ENCODE measurements at regions not wholly inside any gene's neighbourhood (a gene's known extent, or its start where the extent isn't known, plus 50 kb on each side); places are given as distances from the start of the nearest gene placed in this dataset.

GRCh38 chr5:165903835-165904234 is 2387.6 kb upstream of the WWC1 start:
- DNase-seq (ENCODE audit: extremely low spot score, insufficient read length, low read depth) (no peak), FAIRE-seq (no peak)

DNA sequence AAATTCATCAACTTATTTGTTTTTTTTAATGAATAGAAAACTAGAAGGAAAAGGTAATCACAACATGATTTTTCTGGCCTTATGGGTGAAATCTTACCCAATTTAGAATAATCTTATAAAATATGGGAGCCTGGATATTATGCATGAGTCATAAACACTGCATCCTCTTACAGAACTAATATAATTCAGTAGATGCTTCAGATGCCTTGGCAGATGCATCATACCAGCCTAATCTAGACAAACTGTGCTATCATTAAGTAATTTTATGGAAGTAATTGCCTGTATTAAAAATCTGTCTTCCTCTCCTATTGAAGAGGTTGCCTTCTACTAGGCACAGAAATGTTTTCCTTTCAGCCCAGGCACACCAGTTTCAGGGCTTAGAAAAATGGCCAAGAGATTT is 2384.6 kb upstream of the WWC1 start:
- FAIRE-seq (no peak), DNase-seq (ENCODE audit: extremely low spot score, insufficient read length, low read depth) (no peak)

DNA sequence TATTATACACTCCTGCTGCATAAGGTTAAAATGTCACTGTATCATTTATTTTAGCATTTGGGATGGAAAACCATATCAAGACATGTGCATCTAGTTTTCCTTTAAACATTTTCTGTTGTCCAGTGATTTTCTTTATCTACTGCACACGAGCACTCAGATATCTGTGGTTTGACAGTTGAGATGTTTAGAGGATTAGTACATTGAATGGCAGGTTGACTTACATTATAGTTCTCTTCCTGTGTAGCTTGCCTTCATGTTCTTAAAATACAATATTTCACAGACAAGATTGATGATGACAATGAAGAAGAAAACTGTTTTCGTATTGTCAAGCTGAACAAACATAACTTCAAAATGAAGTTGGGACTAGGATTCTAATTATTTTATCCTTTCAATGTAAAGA is 2378.4 kb upstream of the WWC1 start:
- no peak for FAIRE-seq
- DNase-seq (ENCODE audit: extremely low spot score, insufficient read length, low read depth) = no peak

GRCh38 chr5:165914456-165914855 is 2377.0 kb upstream of the WWC1 start:
- FAIRE-seq (no peak), DNase-seq (ENCODE audit: extremely low spot score, insufficient read length, low read depth) (no peak)

GRCh38 chr5:165919196-165919595 is 2372.2 kb upstream of the WWC1 start:
- FAIRE-seq = no peak
- no peak for DNase-seq (ENCODE audit: extremely low spot score, insufficient read length, low read depth)

- FAIRE-seq = no peak
- no peak for DNase-seq (ENCODE audit: extremely low spot score, insufficient read length, low read depth)
These were observed 2370.8 kb upstream of the WWC1 start for GRCh38 chr5:165920655-165921054.

GRCh38 chr5:165928971-165929370 is 2362.5 kb upstream of the WWC1 start:
- FAIRE-seq (no peak), DNase-seq (ENCODE audit: extremely low spot score, insufficient read length, low read depth) (no peak)

GRCh38 chr5:165940541-165940940 is 2350.9 kb upstream of the WWC1 start:
- DNase-seq (ENCODE audit: extremely low spot score, insufficient read length, low read depth) = no peak
- no peak for FAIRE-seq

DNA sequence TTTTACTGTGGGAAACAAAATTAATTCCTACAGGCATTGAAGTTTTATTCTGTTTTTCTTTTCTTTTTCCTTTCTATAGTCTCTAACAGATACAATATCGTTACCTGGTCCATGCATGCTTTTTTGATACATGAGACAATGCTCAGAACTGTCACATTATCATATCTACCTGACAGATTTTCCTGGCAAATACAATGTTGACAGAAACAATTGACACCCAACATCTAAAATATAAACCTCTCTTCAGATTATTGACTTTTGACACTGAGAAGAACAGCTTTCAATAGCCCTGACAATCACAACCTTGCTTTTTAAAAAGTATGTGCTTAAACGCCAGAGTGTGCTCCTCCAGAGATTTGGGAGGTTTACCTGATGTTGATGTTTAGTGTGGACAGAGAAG is 2334.6 kb upstream of the WWC1 start:
- DNase-seq (ENCODE audit: extremely low spot score, insufficient read length, low read depth) = no peak
- FAIRE-seq = no peak

GRCh38 chr5:165981671-165982070 is 2309.8 kb upstream of the WWC1 start:
- FAIRE-seq = no peak

DNA sequence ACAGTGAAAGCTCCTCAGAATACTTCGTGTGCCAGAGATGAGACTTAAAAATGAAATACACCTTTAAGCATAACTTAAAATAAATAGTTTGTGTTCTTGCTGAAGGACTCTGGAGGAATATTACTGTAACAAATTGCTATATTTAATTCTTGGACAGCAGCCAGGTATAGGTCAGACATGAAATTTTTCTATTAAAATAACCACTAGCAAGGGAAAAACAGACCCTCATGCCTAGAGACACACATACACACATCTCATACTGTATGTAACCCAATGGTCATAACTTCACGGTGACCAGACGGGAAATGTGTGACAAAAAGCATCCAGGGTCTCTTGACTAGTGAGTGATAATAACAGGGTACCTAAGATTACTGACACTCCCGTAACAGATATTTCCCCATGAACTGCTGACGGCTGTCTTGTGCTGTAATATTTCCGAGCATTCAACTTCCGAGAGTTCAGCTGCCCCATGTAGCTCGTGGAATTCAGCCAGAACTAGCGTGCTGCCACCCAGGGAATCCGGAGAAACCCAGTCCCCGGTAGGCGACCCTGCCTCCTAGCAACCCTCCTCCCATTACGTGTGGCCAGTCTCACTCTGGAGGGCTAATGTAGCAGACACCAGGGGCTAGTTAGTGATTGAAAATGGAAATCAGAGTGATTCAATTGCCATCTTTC is 2295.1 kb upstream of the WWC1 start:
- DNase-seq (ENCODE audit: extremely low spot score, insufficient read length, low read depth) (no peak), FAIRE-seq (no peak)

More at GRCh38 chr5:165981671-165982070, 2309.8 kb upstream of the WWC1 start:
- DNase-seq (ENCODE audit: extremely low spot score, insufficient read length, low read depth) = no peak

DNA sequence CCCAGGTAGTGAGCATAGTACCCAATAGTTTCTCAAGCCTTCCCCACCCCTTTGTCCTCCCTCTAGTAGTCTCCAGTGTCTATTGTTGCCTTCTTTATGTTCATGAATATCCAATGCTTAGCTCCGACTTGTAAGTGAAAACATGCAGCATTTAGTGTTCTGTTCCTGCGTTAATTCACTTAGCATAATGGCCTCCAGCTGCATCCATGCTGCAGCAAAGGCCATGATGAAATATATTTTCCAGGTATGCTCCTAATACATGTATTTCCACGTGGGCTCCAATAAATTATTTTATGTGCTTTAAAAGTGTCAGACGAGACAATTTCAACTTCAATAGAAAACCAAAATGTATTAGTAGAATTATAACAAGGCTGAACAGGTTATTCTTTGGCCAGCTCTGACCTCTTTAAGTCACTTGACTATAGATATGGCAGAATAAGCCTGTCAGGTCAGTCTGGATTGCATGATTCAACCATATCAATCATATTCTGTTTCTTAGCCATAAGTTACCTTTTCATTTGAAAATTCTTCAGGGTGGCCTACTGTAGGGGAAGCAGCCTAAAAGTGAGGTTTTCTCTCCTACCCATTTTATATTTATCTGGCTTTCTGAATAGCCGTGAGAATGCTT is 2291.6 kb upstream of the WWC1 start:
- DNase-seq (ENCODE audit: extremely low spot score, insufficient read length, low read depth) (no peak), FAIRE-seq (no peak)

DNA sequence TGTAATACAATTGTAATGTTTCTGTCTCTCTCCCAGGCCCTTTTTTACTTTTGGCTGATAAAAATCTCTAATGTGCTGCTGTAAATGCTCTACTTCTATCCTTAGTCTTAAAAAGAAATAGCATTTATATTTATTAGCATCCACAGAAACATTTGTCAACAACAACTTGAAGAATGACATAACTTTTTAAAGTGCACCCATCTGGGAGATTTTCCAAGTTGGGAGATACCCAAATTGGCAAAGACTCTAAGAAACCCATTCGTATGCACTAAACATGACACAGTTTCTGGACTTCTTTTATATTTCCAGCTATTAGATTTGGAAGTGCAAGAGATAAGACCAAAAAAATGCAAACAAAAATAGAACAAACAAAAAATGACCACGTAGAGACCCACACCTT is 2287.4 kb upstream of the WWC1 start:
- FAIRE-seq (no peak), DNase-seq (ENCODE audit: extremely low spot score, insufficient read length, low read depth) (no peak)

- FAIRE-seq = no peak
These were observed 2278.0 kb upstream of the WWC1 start for GRCh38 chr5:166013415-166013814.

GRCh38 chr5:166014256-166014655 is 2277.2 kb upstream of the WWC1 start:
- FAIRE-seq (no peak), DNase-seq (ENCODE audit: extremely low spot score, insufficient read length, low read depth) (no peak)

More at GRCh38 chr5:166013415-166013814, 2278.0 kb upstream of the WWC1 start:
- DNase-seq (ENCODE audit: extremely low spot score, insufficient read length, low read depth) = no peak

- DNase-seq (ENCODE audit: extremely low spot score, insufficient read length, low read depth) (no peak), FAIRE-seq (no peak)
These were observed 2272.7 kb upstream of the WWC1 start for GRCh38 chr5:166018716-166019115.

DNA sequence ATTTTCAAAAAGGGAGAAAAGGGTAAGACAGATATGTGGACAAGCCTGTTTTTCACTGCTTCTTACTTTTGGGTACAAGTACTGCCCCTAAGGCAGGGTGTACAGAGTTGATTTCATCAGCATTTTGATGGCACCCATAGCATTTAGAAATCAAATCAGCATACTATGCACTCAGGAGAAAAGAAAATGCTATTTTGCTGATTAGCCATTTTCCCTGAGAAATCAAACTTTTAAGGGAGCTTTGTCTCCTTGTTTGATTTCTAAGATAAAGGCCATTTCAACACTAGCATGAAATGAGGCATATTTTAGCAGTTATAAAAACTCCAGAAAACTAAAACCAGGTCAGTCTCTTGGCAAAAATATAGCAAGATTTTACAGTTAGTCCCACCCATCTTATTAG is 2269.4 kb upstream of the WWC1 start:
- no peak for DNase-seq (ENCODE audit: extremely low spot score, insufficient read length, low read depth)
- no peak for FAIRE-seq

GRCh38 chr5:166024970-166025369 is 2266.5 kb upstream of the WWC1 start:
- no peak for DNase-seq (ENCODE audit: extremely low spot score, insufficient read length, low read depth)
- FAIRE-seq = no peak

- no peak for DNase-seq (ENCODE audit: extremely low spot score, insufficient read length, low read depth)
- no peak for FAIRE-seq
These were observed 2263.9 kb upstream of the WWC1 start for GRCh38 chr5:166027582-166027981.

- FAIRE-seq (no peak), DNase-seq (ENCODE audit: extremely low spot score, insufficient read length, low read depth) (no peak)
These were observed 2259.5 kb upstream of the WWC1 start for GRCh38 chr5:166031926-166032325.

GRCh38 chr5:166032601-166033000 is 2258.8 kb upstream of the WWC1 start:
- DNase-seq (ENCODE audit: extremely low spot score, insufficient read length, low read depth) (no peak), FAIRE-seq (no peak)

DNA sequence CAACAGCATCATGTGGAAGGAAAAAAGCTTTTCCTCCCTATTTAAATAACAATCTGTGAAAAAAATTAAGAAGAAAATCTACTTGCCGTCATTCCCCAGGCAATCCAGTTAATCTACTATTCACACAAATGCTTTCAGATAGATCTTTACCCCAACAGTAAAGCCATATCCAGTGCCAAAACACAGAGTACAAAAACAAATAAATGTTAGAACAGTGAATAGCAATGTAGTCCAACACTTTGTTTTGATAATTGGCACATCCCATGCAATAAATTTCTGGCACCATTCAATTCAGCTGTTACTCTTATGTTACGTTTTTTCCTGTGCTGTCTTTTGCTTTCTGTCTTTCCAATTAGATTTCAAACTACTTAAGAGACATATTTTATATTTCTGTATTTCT is 2245.5 kb upstream of the WWC1 start:
- DNase-seq (ENCODE audit: extremely low spot score, insufficient read length, low read depth) (no peak), FAIRE-seq (no peak)

Data from GM18507 (cell line).